Subcutaneous abdominal adipose tissue (tissue), 5 donors: ENCODE measurements at regions not wholly inside any gene's neighbourhood (a gene's known extent, or its start where the extent isn't known, plus 50 kb on each side); places are given as distances from the start of the nearest gene placed in this dataset.

Experiments
- H3K27ac ChIP-seq: one replicate; pipeline ENCODE4 v1.7.0; 2013; ENCODE audit warnings: low read depth, mild to moderate bottlenecking, inconsistent platforms, low read length, moderate library complexity
- H3K27me3 ChIP-seq, 5 donors: one replicate each; pipeline ENCODE4 v1.7.0; 2013; ENCODE audit warnings: low read length in 5 of 5, inconsistent platforms in 1 of 5; ENCODE audit not compliant: control insufficient read depth in 5 of 5, insufficient read depth in 4 of 5
- H3K36me3 ChIP-seq, 5 donors: one replicate each; pipeline ENCODE4 v1.7.0; 2013; ENCODE audit warnings: low read length in 5 of 5; ENCODE audit not compliant: control insufficient read depth in 5 of 5, insufficient read depth in 5 of 5
- H3K4me1 ChIP-seq, 5 donors: one replicate each; pipeline ENCODE4 v1.7.0; 2013; ENCODE audit warnings: low read length in 5 of 5, mild to moderate bottlenecking in 3 of 5, moderate library complexity in 1 of 5; ENCODE audit not compliant: control insufficient read depth in 5 of 5, insufficient read depth in 5 of 5
- H3K4me3 ChIP-seq, 5 donors: one replicate each; pipeline ENCODE4 v1.7.0; 2013; ENCODE audit warnings: low read length in 5 of 5, low read depth in 1 of 5
- H3K9ac ChIP-seq, 5 donors: one replicate each; pipeline ENCODE4 v1.7.0; 2013; ENCODE audit warnings: low read length in 5 of 5, mild to moderate bottlenecking in 4 of 5, moderate library complexity in 3 of 5
- H3K9me3 ChIP-seq, 5 donors: one replicate each; pipeline ENCODE4 v1.7.0; 2013; ENCODE audit warnings: low read length in 5 of 5; ENCODE audit not compliant: control insufficient read depth in 5 of 5
- donor health status: healthy.
- donor health status: healthy.
- donor health status: healthy.
- donor health status: healthy.
- donor health status: healthy.

DNA sequence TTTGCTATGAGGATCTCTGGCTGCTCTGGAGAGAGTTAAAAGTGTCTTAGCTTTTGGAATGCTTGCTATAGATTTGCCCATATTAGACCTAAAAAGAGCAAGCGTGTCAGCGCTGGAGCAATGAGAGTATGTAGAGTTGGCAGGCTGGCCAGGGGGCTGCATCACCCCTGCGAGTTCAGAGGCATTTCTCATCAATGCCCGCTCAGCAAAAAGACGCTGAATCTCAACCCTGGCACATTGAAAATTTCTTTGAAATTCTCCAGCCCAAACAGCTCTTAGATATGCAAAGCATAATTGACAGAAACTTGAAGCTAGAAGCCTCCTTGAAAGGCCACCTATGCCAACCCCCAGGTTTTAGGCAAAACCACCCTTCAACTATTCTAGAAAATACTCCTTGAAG, 135.5 kb upstream of the F3 start:
- Histone ChIP-seq H3K27me3 (no peaks in the 10 kb centered on the region), H3K9ac (no peak overlapping the region), H3K36me3 (no peaks in the 10 kb centered on the region), H3K4me3 (no peak overlapping the region), H3K4me1 (peaks cover 0 to 8% (median 0%) of the 10 kb centered on the region in 5 donors), H3K27ac (no peak overlapping the region), H3K9me3 (no peaks in the 10 kb centered on the region)

DNA sequence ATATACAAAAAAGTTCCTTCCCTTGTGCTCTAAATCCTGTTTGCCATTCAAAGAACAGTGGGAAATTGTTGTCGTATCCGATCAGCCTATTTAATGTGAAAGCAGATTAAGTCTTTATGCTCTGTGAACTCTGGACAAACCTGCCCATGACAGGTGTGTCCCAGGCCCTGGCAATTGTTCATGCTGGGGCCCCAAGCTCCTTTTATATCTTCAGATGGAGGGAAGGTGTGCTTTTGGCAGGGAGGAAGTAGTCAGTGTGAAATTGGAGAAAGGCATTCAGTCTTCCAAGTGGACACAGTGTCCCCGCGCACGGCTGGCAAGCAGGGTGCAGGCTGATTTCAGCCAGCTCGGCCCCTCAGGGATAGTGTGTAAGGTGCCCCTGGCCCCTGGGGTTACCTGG, 135.1 kb upstream of the F3 start:
- Histone ChIP-seq H3K27me3 (no peaks in the 10 kb centered on the region), H3K9ac (no peak overlapping the region), H3K4me3 (no peak overlapping the region), H3K27ac (no peak overlapping the region), H3K36me3 (no peaks in the 10 kb centered on the region), H3K9me3 (no peaks in the 10 kb centered on the region), H3K4me1 (peaks cover 0 to 8% (median 0%) of the 10 kb centered on the region in 5 donors)

DNA sequence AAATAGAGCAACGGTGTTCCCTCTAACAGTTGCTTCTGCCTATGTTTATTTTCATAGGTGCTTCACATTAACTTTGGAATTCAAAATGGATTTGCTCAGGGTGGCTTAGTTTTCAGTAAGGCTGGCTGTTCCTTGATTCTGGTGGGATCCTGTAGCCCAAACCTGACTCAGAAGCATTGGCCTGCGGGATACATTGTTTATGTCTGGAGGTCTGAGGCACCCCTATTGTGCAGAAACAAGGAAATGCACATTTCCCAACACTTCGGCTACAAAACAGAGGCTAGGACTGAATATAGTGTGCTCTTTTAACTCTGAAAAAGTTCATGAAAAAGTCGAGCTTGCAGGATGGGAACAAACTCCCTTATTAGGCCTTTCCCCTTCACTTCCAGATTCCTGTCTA, 133.8 kb upstream of the F3 start:
- no peaks in the 10 kb centered on the region for H3K36me3 ChIP-seq
- H3K9me3 ChIP-seq = no peaks in the 10 kb centered on the region
- no peak overlapping the region for H3K4me3 ChIP-seq
- no peak overlapping the region for H3K27ac ChIP-seq
- H3K9ac ChIP-seq = no peak overlapping the region
- no peaks in the 10 kb centered on the region for H3K27me3 ChIP-seq
- H3K4me1 ChIP-seq = peaks cover 0 to 8% (median 0%) of the 10 kb centered on the region in 5 donors

DNA sequence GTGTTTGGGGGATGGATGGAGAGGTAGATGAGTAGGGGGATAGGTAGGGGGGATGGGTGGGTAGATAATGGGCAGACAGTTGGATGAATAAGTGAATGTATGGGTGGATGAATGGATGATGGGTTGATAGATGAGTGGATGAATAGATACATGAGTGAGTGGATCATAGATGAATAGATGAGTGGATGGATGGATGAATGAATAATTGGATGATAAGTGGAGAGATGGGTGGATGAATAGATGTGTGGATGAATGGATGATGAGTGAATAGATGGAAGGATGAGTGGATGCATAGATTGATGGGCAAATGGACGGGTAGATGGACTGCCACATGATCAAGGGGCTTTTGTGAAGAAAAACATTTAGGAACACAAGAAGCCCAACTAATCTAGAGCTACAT, 133.3 kb upstream of the F3 start:
- Histone ChIP-seq H3K4me3 (no peak overlapping the region), H3K4me1 (peaks cover 0 to 8% (median 0%) of the 10 kb centered on the region in 5 donors), H3K27ac (no peak overlapping the region), H3K27me3 (no peaks in the 10 kb centered on the region), H3K36me3 (no peaks in the 10 kb centered on the region), H3K9me3 (no peaks in the 10 kb centered on the region), H3K9ac (no peak overlapping the region)

DNA sequence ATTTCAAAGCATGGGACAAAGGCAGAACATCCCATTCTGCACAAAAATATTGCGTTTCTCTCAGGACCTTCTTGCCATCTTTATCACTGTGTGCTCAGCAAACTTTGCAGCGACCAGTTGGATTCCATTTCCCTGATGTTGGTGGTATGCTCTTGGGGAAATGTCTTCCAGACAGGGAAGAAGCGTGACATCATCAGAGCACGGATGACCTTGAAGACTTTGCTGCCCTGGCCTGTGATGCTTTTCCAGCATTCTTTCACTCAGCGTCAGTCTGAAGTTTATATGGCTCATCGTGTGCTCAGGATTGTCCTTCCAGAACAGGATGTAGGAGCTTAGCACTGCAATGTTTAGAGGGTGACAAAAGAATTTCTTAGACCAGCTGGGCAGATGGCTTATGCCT, 131.4 kb upstream of the F3 start:
- no peak overlapping the region for H3K9ac ChIP-seq
- H3K9me3 ChIP-seq = no peaks in the 10 kb centered on the region
- H3K27me3 ChIP-seq = no peaks in the 10 kb centered on the region
- peaks cover 0 to 5% (median 0%) of the 10 kb centered on the region in 5 donors for H3K4me1 ChIP-seq
- H3K4me3 ChIP-seq = no peak overlapping the region
- H3K36me3 ChIP-seq = no peaks in the 10 kb centered on the region
- no peak overlapping the region for H3K27ac ChIP-seq

DNA sequence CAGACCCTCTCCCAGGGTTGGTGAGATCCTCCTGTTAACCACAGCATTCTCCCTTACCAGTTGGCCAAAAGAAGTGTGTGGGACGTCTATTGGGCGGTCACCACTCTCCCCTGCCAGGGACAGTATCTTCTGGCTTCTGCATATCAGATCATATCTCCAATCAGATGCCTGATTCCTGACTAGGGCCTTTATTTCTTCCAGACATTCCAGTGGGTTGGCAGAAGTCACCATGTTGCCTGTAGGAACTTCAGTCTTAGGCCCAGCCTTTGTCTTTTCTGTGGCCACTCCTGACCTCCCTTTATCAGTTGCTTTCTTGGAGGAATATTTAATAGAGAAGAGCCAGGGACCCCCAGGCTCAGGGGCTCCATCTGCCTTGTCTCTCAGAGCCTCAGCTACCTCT, 130.4 kb upstream of the F3 start:
- H3K9ac ChIP-seq = no peak overlapping the region
- no peak overlapping the region for H3K4me3 ChIP-seq
- H3K4me1 ChIP-seq = peaks cover 0 to 5% (median 0%) of the 10 kb centered on the region in 5 donors
- H3K27ac ChIP-seq = no peak overlapping the region
- no peaks in the 10 kb centered on the region for H3K36me3 ChIP-seq
- H3K27me3 ChIP-seq = no peaks in the 10 kb centered on the region
- H3K9me3 ChIP-seq = no peaks in the 10 kb centered on the region

DNA sequence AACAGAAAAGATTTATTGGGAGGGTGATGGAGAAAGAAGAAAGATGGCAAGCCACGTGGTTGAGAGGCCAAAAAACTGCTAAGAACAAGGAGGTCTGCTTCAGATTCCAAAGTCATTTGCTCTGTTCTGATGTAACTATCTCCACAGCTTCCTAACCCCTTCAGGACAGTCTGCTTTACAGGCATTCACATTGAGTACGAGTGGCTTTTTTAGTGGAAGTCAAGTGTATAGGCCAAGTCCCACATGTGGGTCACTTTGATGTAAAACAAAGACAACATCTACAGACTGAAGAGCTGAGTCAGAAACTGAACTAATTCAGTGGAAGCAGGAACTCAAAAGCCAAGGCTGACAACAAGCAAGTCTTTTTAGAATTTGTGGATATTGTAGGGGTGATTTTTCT, 128.7 kb upstream of the F3 start:
- Histone ChIP-seq H3K36me3 (no peaks in the 10 kb centered on the region), H3K9me3 (no peaks in the 10 kb centered on the region), H3K4me3 (no peak overlapping the region), H3K27ac (no peak overlapping the region), H3K27me3 (no peaks in the 10 kb centered on the region), H3K9ac (no peak overlapping the region), H3K4me1 (peaks cover 0 to 5% (median 0%) of the 10 kb centered on the region in 5 donors)

DNA sequence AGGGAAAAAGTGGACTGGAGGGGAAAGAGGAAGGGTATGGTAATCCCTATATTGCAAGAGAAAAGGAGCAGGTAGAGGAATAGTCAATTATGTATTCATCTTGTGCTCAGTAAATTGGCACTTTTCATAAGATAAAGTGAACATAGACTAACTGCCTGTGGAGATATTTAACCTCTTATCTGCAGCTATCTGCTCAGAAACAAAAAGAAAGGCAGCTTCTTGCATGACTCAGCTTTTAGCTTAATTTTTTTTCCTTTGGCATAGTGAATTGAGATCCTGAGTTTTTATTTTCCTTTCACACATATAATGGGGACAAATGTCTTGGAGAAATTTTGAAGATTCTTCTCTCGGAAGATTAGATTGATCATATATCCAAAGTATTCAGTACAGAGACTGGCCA, 127.6 kb upstream of the F3 start:
- no peak overlapping the region for H3K4me3 ChIP-seq
- peaks cover 0 to 5% (median 0%) of the 10 kb centered on the region in 5 donors for H3K4me1 ChIP-seq
- H3K36me3 ChIP-seq = no peaks in the 10 kb centered on the region
- H3K27me3 ChIP-seq = no peaks in the 10 kb centered on the region
- no peaks in the 10 kb centered on the region for H3K9me3 ChIP-seq
- H3K27ac ChIP-seq = no peak overlapping the region
- H3K9ac ChIP-seq = no peak overlapping the region

DNA sequence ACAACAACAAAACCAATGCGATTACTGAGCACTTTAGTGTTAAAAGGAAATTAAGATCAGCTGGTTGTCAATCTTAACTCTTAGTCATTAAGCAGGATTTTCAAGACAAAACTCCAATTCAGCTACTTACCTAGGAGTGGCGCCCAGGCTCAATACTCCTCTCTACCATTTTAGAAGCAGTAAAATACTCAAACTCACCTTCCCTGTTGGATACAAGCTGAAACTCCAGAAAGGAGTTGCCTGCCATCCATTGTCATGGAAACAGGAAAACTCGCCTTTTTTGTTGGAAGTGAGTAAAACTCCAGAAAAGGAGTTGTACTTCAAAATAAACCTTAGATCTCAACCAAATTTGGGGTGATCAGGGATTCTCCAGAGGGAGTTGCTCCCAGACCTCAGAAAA, 127.0 kb upstream of the F3 start:
- H3K9ac ChIP-seq = no peak overlapping the region
- no peaks in the 10 kb centered on the region for H3K27me3 ChIP-seq
- H3K4me3 ChIP-seq = no peak overlapping the region
- H3K4me1 ChIP-seq = peaks cover 0 to 5% (median 0%) of the 10 kb centered on the region in 5 donors
- H3K36me3 ChIP-seq = no peaks in the 10 kb centered on the region
- no peaks in the 10 kb centered on the region for H3K9me3 ChIP-seq
- no peak overlapping the region for H3K27ac ChIP-seq

DNA sequence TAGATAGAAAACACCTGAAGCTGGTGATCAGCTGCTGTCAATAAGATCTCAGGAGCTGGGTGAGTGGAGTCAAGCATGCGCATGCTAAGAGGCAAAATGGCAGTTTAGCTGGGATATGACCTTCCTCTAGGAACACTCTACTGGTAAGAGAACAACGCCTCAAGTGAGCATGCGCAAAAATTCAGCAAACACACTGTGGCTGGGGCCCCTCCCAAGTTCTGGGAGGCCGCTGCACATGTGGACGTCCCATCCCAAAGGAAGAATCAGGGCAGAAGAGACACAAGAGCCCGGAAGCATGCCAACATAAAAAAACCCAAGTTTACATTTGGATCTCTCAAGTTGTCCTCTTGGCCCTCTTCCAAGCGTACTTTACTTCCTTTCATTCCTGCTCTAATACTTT, 126.3 kb upstream of the F3 start:
- Histone ChIP-seq H3K9ac (no peak overlapping the region), H3K27ac (no peak overlapping the region), H3K36me3 (no peaks in the 10 kb centered on the region), H3K4me1 (peaks cover 0 to 5% (median 0%) of the 10 kb centered on the region in 5 donors), H3K27me3 (no peaks in the 10 kb centered on the region), H3K9me3 (no peaks in the 10 kb centered on the region), H3K4me3 (no peak overlapping the region)

DNA sequence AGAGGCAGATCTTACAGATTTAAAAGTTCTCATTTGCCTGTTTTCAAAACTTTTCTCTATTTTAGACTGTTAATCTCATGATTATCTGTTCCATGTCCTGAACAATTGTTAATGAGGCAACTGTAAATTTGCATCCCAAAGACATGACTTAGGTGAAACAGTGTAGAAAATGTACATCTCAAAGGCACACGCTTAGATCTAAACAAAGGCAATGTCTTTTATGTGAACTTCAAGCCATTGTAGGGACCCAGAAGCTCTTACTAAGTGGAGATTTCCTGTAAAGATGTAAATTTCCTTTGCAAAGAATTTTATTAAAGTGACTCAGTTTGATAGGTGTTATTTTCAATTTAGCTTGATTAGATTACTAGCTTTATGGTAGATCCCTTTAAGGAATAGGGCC, 125.2 kb upstream of the F3 start:
- H3K4me3 ChIP-seq = no peak overlapping the region
- no peaks in the 10 kb centered on the region for H3K27me3 ChIP-seq
- no peak overlapping the region for H3K9ac ChIP-seq
- H3K36me3 ChIP-seq = no peaks in the 10 kb centered on the region
- no peaks in the 10 kb centered on the region for H3K9me3 ChIP-seq
- no peak overlapping the region for H3K27ac ChIP-seq
- peaks cover 0 to 5% (median 0%) of the 10 kb centered on the region in 5 donors for H3K4me1 ChIP-seq
